ENCODE measurements at regions not wholly inside any gene's neighbourhood (a gene's known extent, or its start where the extent isn't known, plus 50 kb on each side); places are given as distances from the start of the nearest gene placed in this dataset.

DNA sequence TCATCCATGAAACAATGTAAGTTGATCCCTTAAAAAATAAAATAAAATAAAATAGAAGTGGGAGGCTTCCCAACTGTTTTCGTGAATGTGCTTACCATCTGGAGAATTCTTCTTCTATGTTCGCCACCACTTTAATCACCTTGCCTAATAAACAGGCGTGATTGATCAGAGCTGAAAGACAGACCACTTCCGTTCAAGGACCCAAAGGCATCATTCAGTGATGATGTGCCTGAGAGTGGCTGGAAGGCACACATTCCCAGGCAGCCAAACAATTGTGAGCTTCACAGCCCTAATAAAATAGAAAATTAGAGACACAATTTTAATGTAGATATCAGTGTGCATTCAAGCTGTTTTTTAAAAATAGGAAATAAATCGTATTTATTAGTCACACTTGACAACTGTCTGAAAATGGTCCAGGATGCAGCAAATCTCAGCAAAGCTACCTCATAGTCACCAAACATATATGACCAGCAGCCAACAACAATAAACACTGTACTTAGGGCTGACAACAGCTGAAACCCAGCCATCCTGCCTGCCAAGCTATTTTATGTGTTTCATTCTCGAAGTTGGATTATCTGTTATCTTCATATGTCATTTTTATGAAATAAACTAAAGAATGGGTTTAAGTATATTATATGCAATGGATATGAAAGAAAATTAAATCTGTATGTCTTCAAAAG is 163.2 kb upstream of the FAM9B start:
- no peak for DNase-seq (ENCODE audit: low spot score)

DNA sequence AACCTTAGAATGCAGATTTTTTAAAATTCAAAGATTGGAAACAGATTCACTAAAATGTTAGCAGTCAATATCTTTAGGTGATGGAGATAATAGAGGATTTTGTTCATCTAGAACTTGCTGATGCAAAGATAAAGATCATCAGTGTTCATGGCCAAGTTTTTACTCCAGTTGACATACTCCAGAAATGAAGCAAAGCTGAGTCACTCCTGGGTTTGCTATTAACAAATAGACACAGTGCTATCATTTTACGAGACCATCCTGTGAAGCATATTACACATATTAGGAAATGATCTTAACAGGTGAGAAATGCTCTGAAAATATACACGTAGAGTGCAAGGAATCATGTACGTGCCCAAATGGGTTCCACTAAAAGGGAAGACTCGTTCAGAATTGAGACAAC is 170.6 kb upstream of the FAM9B start:
- no peak for DNase-seq (ENCODE audit: low spot score)

GRCh38 chrX:9205599-9206223 is 171.8 kb upstream of the FAM9B start:
- DNase-seq (ENCODE audit: low spot score), result no peak

GRCh38 chrX:9207142-9207541 is 173.2 kb upstream of the FAM9B start:
- no peak for DNase-seq (ENCODE audit: low spot score)

- no peak for DNase-seq (ENCODE audit: low spot score)
Observed at GRCh38 chrX:9211269-9211668, 177.3 kb upstream of the FAM9B start.

- DNase-seq (ENCODE audit: low spot score), result no peak
Observed at GRCh38 chrX:9221781-9222180, 187.9 kb upstream of the FAM9B start.

- DNase-seq (ENCODE audit: low spot score), result no peak
Observed at GRCh38 chrX:9222299-9222698, 188.4 kb upstream of the FAM9B start.

GRCh38 chrX:9227276-9227675 is 193.3 kb upstream of the FAM9B start:
- DNase-seq (ENCODE audit: low spot score), result no peak

GRCh38 chrX:9231491-9231890 is 197.6 kb upstream of the FAM9B start:
- DNase-seq (ENCODE audit: low spot score), result no peak

DNA sequence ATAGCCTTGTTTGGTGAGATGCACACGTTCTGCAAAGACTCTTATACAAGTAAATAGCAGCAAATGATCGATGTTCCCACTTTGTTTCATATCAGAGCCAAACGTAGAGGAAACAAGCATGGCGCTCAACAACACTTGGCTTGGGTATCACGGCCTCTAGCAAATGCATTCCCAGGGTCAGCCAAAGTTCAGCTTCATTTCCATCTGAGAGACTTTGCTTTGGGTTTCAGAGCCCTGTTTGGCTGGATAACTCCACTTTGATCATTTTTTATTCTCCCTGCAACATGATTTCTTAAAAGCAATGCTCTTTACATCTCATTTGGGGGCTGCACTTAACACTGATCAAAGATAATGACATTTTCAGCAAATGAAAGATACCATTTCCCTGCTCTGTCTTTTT is 199.2 kb upstream of the FAM9B start:
- peak; percentile 14 for DNase-seq (ENCODE audit: low spot score)

GRCh38 chrX:9234315-9234714 is 200.4 kb upstream of the FAM9B start:
- DNase-seq (ENCODE audit: low spot score), result no peak

- no peak for DNase-seq (ENCODE audit: low spot score)
Observed at GRCh38 chrX:9235722-9236121, 201.8 kb upstream of the FAM9B start.

DNA sequence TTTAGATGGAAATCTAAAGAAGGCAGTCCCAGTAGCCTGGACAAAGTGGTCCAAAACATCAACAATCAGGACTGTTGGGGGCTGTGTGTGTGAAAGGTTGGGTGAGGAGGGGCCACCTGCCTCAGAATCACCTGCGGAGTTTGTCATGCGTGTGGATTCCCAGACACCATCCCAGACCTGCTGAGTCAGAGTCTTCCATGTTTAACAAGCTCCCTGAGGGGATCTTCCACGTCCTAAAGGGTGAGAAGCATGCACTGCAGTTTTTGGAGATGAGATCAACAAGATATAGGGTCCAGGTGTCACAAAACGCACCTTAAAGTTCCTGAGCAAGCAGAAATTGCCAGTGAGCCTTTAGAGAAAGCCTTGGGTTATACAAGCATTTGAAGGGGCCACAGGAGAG is 207.0 kb upstream of the FAM9B start:
- DNase-seq (ENCODE audit: low spot score), result no peak

GRCh38 chrX:9241427-9241826 is 207.5 kb upstream of the FAM9B start:
- DNase-seq (ENCODE audit: low spot score), result no peak

GRCh38 chrX:9249051-9249846 is 215.3 kb upstream of the FAM9B start:
- DNase-seq (ENCODE audit: low spot score), result no peak

DNA sequence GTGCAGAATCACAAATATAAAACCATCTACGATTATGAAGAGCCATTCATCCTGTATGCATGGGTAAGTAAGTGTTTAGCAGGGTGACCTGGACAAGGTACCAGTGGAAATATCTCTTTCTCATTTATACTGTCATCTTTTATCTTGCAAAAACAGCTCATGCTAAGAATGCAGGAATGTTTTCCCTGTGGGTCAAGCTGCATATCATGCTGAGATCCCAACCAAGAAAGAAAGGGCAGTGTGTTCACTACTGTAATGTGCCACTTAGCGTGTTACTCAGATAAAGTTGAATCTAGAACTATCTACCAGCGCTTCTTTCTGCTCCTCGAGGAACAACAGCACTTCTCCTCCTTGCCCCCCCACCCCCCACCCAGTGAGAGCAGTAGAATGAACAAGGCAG is 212.7 kb upstream of the TBL1X start:
- no peak for DNase-seq (ENCODE audit: low spot score)

DNA sequence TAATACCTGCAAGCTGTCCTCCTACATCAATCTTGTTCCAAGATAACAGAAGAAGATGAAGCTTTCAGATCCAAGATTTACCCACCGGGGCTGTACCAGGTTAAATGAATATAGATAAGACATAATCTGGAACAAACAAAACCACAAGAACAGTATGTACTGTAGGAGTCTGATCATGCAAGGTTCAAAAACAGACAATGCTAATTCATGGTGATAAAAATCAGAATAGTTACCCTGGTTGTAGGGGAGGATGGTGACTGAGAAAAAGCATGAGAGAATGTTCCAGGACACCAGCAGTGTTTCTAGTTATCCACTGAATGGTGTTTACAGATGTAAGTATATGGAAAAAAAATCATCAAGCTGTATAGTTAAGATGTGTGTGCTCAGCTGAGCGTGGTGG is 211.6 kb upstream of the TBL1X start:
- peak; percentile 5 for DNase-seq (ENCODE audit: low spot score)

GRCh38 chrX:9257718-9258420 is 207.0 kb upstream of the TBL1X start:
- DNase-seq (ENCODE audit: low spot score), result no peak

DNA sequence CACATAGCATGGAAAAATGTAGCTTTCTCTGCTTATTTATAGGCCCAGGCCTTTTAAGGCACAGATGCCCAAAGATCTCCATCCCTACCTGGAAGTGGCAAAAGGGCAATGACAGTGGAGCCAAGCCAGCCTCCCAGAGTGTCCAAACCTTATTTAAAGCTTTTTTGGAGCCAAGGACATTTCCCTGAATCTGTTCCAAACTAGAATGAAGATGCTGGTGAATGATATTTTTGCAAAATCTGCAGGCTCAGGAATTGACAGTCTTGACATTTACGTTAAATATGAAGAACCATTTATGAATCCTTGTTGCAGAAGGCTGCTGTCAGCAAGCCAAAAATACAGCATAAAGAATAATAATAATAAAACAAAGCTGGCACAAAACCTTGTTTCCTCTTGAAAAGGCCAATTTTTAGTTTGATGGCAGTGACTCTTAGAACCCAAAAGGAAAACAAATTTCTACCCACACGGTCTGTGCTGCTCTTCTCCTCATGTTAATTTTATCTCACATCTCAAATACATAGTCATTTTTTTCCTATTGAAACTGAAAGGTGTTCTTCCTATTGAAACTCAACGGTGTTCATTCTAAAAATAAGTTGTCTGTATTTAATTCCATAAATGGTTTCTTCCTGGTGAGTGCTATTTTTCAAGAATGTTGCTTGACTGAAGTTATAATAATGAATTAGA is 206.3 kb upstream of the TBL1X start:
- peak; percentile 3 for DNase-seq (ENCODE audit: low spot score)

- DNase-seq (ENCODE audit: low spot score), result no peak
Observed at GRCh38 chrX:9260603-9261002, 204.3 kb upstream of the TBL1X start.

- no peak for DNase-seq (ENCODE audit: low spot score)
Observed at GRCh38 chrX:9267415-9267814, 197.4 kb upstream of the TBL1X start.

GRCh38 chrX:9269134-9269533 is 195.7 kb upstream of the TBL1X start:
- DNase-seq (ENCODE audit: low spot score), result no peak

Data from putamen (tissue), 1 donor.